ENCODE measurements at regions not wholly inside any gene's neighbourhood (a gene's known extent, or its start where the extent isn't known, plus 50 kb on each side); places are given as distances from the start of the nearest gene placed in this dataset.

DNA sequence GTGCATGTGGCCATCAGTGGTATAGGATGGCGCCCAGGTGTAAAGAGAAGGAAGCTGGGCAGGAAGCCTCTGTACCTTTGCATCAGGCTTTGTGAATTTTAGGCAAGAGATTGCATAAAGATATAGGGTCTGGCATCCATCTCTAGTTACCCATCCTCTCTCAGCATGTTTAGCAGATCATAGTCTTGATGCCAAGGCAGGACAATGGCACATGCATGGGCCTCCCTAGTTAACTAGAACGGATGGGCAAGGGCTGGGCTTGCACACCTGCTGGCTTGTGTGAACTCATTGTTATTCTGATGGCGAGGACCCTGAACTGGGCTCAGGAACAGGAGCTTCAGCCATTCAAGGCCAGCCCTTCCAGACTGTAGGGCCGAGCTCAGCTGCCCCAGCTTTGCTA is 229.2 kb upstream of the NCAM1 start:
- TF ChIP-seq, protein P1, sequence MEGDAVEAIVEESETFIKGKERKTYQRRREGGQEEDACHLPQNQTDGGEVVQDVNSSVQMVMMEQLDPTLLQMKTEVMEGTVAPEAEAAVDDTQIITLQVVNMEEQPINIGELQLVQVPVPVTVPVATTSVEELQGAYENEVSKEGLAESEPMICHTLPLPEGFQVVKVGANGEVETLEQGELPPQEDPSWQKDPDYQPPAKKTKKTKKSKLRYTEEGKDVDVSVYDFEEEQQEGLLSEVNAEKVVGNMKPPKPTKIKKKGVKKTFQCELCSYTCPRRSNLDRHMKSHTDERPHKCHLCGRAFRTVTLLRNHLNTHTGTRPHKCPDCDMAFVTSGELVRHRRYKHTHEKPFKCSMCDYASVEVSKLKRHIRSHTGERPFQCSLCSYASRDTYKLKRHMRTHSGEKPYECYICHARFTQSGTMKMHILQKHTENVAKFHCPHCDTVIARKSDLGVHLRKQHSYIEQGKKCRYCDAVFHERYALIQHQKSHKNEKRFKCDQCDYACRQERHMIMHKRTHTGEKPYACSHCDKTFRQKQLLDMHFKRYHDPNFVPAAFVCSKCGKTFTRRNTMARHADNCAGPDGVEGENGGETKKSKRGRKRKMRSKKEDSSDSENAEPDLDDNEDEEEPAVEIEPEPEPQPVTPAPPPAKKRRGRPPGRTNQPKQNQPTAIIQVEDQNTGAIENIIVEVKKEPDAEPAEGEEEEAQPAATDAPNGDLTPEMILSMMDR (IDR thresholded peaks at IDR 0.05) = no peak
- TF ChIP-seq EP300 (IDR thresholded peaks at IDR 0.05) = no peak

All from ovary (tissue), 3 donors.